K562 (cell line): ENCODE measurements at regions not wholly inside any gene's neighbourhood (a gene's known extent, or its start where the extent isn't known, plus 50 kb on each side); places are given as distances from the start of the nearest gene placed in this dataset.

Experiments
- ATAC-seq: fragments of 200-7000 bp; cut with Tn5 transposase; 3 replicates; pipeline ENCODE4 v1.9.1; 2020; ENCODE audit warnings: moderate library complexity
- BruUV-seq: library from RNA; stranded (reverse); fragments of 400-500 nt; replicated peaks from 2 replicates; lab custom pipeline; 2021; lab: Mats Ljungman, UMichigan
- CTCF ChIA-PET: fragments of 300-600 bp; formaldehyde crosslinking; extraction: SDS; loops from one replicate; lab custom pipeline; 2021; ENCODE audit warnings: low intra/inter-chr PET ratio; lab: Yijun Ruan, JAX
- POLR2A ChIA-PET: fragments of 300-600, 350-650 bp; sonication (Branson Sonifier 250); formaldehyde crosslinking; extraction: SDS; loops from one replicate; lab custom pipeline; 2021; ENCODE audit warnings: antibody characterized with exemption, inconsistent platforms; lab: Yijun Ruan, JAX
- DNase-seq, 4 experiments: peaks; one replicate each; pipeline versions ENCODE4 v3.0.0 to v3.0.0-alpha.2; 2011 to 2018; ENCODE audit warnings: low spot score in 3 of 4, mixed read lengths in 3 of 4; ENCODE audit errors: extremely low read depth in 1 of 4
- FAIRE-seq: peaks from 2 replicates; lab custom pipeline; 2011; peaks lifted over from hg19 to GRCh38; lab: Jason Lieb, UNC
- H2AFZ ChIP-seq: 2 replicates; pipeline ENCODE4 v1.6.0; 2011; ENCODE audit warnings: low read depth, low read length, control low read depth, inconsistent platforms
- H3K27ac ChIP-seq: fragments of 200-600 bp; 3 replicates; pipeline ENCODE4 v1.8.0; 2011; ENCODE audit warnings: low read depth, mild to moderate bottlenecking, control low read depth, inconsistent platforms, low read length, moderate library complexity, mixed read lengths; ENCODE audit errors: extremely low read depth
- H3K27me3 ChIP-seq, 2 experiments: fragments of 300-600 bp in 1 of 2; 2 replicates in 1 of 2; 3 replicates in 1 of 2; pipeline versions ENCODE4 v1.6.0 to v1.8.0; 2011; ENCODE audit warnings: inconsistent platforms in 2 of 2, low read length in 2 of 2, mild to moderate bottlenecking in 1 of 2, mixed read lengths in 1 of 2, moderate library complexity in 1 of 2; ENCODE audit not compliant: control insufficient read depth in 2 of 2, insufficient read depth in 2 of 2
- H3K36me3 ChIP-seq: fragments of 300-600 bp; 3 replicates; pipeline ENCODE4 v1.8.0; 2011; ENCODE audit warnings: mild to moderate bottlenecking, low read length, inconsistent platforms; ENCODE audit not compliant: control insufficient read depth, insufficient read depth
- H3K4me1 ChIP-seq, 2 experiments: fragments of 200-600 bp in 1 of 2; replicated peaks in 1 of 2; 2 replicates in 1 of 2; 3 replicates in 1 of 2; pipeline versions ENCODE4 v1.5.1 to v1.8.0; 2011; ENCODE audit warnings: inconsistent platforms in 2 of 2, low read length in 2 of 2, mild to moderate bottlenecking in 1 of 2, mixed read lengths in 1 of 2, moderate library complexity in 1 of 2; ENCODE audit not compliant: control insufficient read depth in 2 of 2, insufficient read depth in 2 of 2
- H3K4me2 ChIP-seq: 2 replicates; pipeline ENCODE4 v1.6.1; 2011; ENCODE audit warnings: low read length, control low read depth, inconsistent platforms, mixed read lengths; ENCODE audit not compliant: insufficient read depth
- H3K4me3 ChIP-seq: fragments of 200-600 bp; sonication (generic), shearing (Covaris generic); 2 replicates; pipeline ENCODE4 v1.5.1; 2016; ENCODE audit warnings: control low read depth, inconsistent platforms
- H3K79me2 ChIP-seq: fragments of 200-600 bp; 3 replicates; pipeline ENCODE4 v1.8.0; 2011; ENCODE audit warnings: low read length, inconsistent platforms; ENCODE audit not compliant: control insufficient read depth, insufficient read depth
- H3K9ac ChIP-seq, 2 experiments: 2 replicates each; pipeline versions ENCODE4 v1.6.0 to v1.6.1; 2011; ENCODE audit warnings: low read depth in 2 of 2, low read length in 2 of 2, control low read depth in 1 of 2, inconsistent platforms in 1 of 2, mild to moderate bottlenecking in 1 of 2, mixed read lengths in 1 of 2; ENCODE audit not compliant: insufficient read depth in 1 of 2
- H3K9me1 ChIP-seq: one replicate; pipeline ENCODE4 v1.6.0; 2011; ENCODE audit warnings: inconsistent platforms, mild to moderate bottlenecking, low read length, moderate library complexity; ENCODE audit not compliant: control insufficient read depth, insufficient read depth
- H3K9me3 ChIP-seq: replicated peaks from 2 replicates; pipeline ENCODE4 v1.5.1; 2011; ENCODE audit warnings: low read depth, low read length, inconsistent platforms; ENCODE audit not compliant: control insufficient read depth, insufficient read depth
- H4K20me1 ChIP-seq: replicated peaks from 2 replicates; pipeline ENCODE4 v1.6.1; 2011; ENCODE audit warnings: low read length, inconsistent platforms, mixed read lengths; ENCODE audit not compliant: control insufficient read depth, insufficient read depth
- AFF4 ChIP-seq: sonication (generic); formaldehyde crosslinking; IDR thresholded peaks from 2 replicates; pipeline ENCODE4 v1.8.0; 2023; ENCODE audit warnings: mild to moderate bottlenecking, missing genetic modification reagents
- CXXC5 ChIP-seq: fragments of 250-450 bp; sonication (Bioruptor Pico); IDR thresholded peaks from 2 replicates; pipeline ENCODE4 v1.8.0; 2022; ENCODE audit warnings: inconsistent platforms, mild to moderate bottlenecking, moderate library complexity
- EP300 ChIP-seq: IDR thresholded peaks from 2 replicates; pipeline ENCODE4 v1.6.1; 2012; ENCODE audit warnings: low read length, improper control_type of control experiment
- ETV1 ChIP-seq: fragments of 450-650 bp; conservative IDR thresholded peaks from 2 replicates; pipeline ENCODE4 v1.6.1; 2016; ENCODE audit warnings: missing genetic modification characterization, control low read depth, low read depth, missing compliant biosample characterization
- HNRNPLL ChIP-seq: fragments of 200-400 bp; formaldehyde crosslinking; IDR thresholded peaks from 2 replicates; pipeline ENCODE4 v1.6.1; 2017; ENCODE audit warnings: low read length, low read depth, mild to moderate bottlenecking; ENCODE audit not compliant: poor library complexity, severe bottlenecking
- JUND ChIP-seq, 2 experiments: IDR thresholded peaks; 2 replicates in 1 of 2; 3 replicates in 1 of 2; pipeline ENCODE4 v1.6.1; 2011; ENCODE audit warnings: borderline replicate concordance in 2 of 2, low read depth in 2 of 2, low read length in 2 of 2, improper control_type of control experiment in 1 of 2, missing biosample characterization in 1 of 2, missing genetic modification characterization in 1 of 2, missing genetic modification reagents in 1 of 2
- KDM1A ChIP-seq, 2 experiments: fragments of 450-650 bp; IDR thresholded peaks; 2 replicates each; pipeline ENCODE4 v1.6.1; 2016; ENCODE audit warnings: mild to moderate bottlenecking in 2 of 2
- MBD2 ChIP-seq: sonication (generic); IDR thresholded peaks from 2 replicates; pipeline ENCODE4 v1.6.1; 2016; ENCODE audit warnings: low read depth, borderline replicate concordance
- NCOA6 ChIP-seq: fragments of 450-650 bp; IDR thresholded peaks from 2 replicates; pipeline ENCODE4 v1.6.1; 2017; ENCODE audit warnings: mild to moderate bottlenecking
- RBBP5 ChIP-seq: fragments of 200-600 bp; sonication (generic); IDR thresholded peaks from 2 replicates; pipeline ENCODE4 v1.6.1; 2012; ENCODE audit warnings: borderline replicate concordance, mild to moderate bottlenecking, low read length, control low read depth, inconsistent platforms; ENCODE audit not compliant: insufficient read depth, poor library complexity, severe bottlenecking
- SNAPC5 ChIP-seq: fragments of 250-450 bp; sonication (Bioruptor Pico); IDR thresholded peaks from 2 replicates; pipeline ENCODE4 v1.8.0; 2021; ENCODE audit warnings: moderate library complexity, mild to moderate bottlenecking, inconsistent platforms
- TBP ChIP-seq: optimal IDR thresholded peaks from 2 replicates; pipeline ENCODE3; 2011; ENCODE audit warnings: low read depth, low read length, improper control_type of control experiment
- XRCC4 ChIP-seq: IDR thresholded peaks from one replicate; pipeline ENCODE4 v1.6.1; 2011; ENCODE audit not compliant: insufficient read depth, insufficient read length; ENCODE audit errors: extremely low read depth
- ZNF239 ChIP-seq: fragments of 250-450 bp; sonication (Bioruptor Pico); IDR thresholded peaks from 2 replicates; pipeline ENCODE4 v1.4.0; 2020; ENCODE audit warnings: mild to moderate bottlenecking
- WGBS: fragments of 100-300 bp; shearing (Covaris generic); methylation state at CpG from one replicate; pipeline ENCODE4 v1.1.6; 2016; ENCODE audit warnings: low coverage, mixed read lengths; ENCODE audit not compliant: insufficient coverage; ENCODE audit errors: missing lambda C conversion rate; 5-methylcytosine and 5-hydroxymethylcytosine counted together
- in situ Hi-C: fragments of 300-500 bp; cut with MboI; formaldehyde crosslinking; loops from 4 replicates; pipeline ENCODE4 v1.15.0; 2018; ENCODE audit warnings: inconsistent platforms, mixed read lengths
- intact Hi-C: fragments of 100-400 bp; cut with micrococcal nuclease; formaldehyde crosslinking; loops from 2 replicates; pipeline ENCODE4 v1.14.2; 2022
- TF ChIP-seq, protein P1 (sequence below): fragments of 250-450 bp; sonication (Bioruptor Pico); IDR thresholded peaks from 2 replicates; pipeline ENCODE4 v1.5.0; 2020; ENCODE audit warnings: mild to moderate bottlenecking, borderline replicate concordance
- TF ChIP-seq, protein P2 (sequence below): fragments of 450-650 bp; IDR thresholded peaks from 2 replicates; pipeline ENCODE4 v1.6.1; 2014; ENCODE audit warnings: low read depth, mild to moderate bottlenecking, moderate library complexity, borderline replicate concordance

DNA sequence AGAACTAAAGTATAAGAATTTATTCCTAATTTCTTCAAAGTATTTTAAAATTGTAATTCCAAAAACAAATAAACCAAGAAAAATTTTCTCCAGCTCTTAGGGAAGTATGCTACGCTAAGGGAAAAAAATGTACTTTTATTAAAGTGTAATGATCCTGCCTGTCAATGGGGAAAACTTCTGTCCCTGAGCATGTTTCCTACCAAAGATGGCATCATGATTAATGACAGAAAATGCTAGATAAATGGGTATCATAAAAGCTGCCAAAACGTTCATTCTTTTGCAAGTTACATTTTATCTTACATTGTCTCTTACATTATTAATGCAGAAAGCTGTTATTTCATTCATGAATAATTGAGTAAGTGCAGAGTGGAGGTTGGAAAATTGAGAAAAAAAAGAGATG lies 443.4 kb downstream of the TECRL start:
- no peak for ATAC-seq
- Histone ChIP-seq H3K9me3 (0 out of 2 replicates have a peak, but pooled peaks cover 3% of the 10 kb centered on the region), H3K27me3 (no peaks in the 10 kb centered on the region), H3K9ac (no peak overlapping the region), H3K36me3 (no peaks in the 10 kb centered on the region), H3K4me3 (no peak overlapping the region), H4K20me1 (no peaks in the 10 kb centered on the region), H3K79me2 (no peaks in the 10 kb centered on the region), H3K9me1 (no peaks in the 10 kb centered on the region), H3K27ac (no peak overlapping the region), H3K4me2 (no peak overlapping the region), H2AFZ (no peak overlapping the region), H3K4me1 (no peaks in the 10 kb centered on the region)
- FAIRE-seq, result no peak
- intact Hi-C loops, result no loop called here
- BruUV-seq, result no TSS peak
- no peak for DNase-seq
- WGBS, result 4% methylated on average over 2 of the region's 2 CpGs
- in situ Hi-C loops, result no loop called here
- CTCF ChIA-PET, result no interaction called here
- POLR2A ChIA-PET, result no interaction called here
- TF ChIP-seq AFF4 (CRISPR knock-in tag), result no peak
- TF ChIP-seq ZNF239 (CRISPR knock-in tag), result no peak
- no peak for TF ChIP-seq CXXC5 (CRISPR knock-in tag)
- TF ChIP-seq ETV1 (tag), result no peak
- TF ChIP-seq JUND (IDR thresholded peaks at IDR 0.05; ENCODE audit: borderline replicate concordance, low read depth, low read length), result no peak
- no peak for TF ChIP-seq JUND (tag; IDR thresholded peaks at IDR 0.05; ENCODE audit: borderline replicate concordance, low read depth, low read length)
- TF ChIP-seq EP300, result no peak
- TF ChIP-seq, protein P1, sequence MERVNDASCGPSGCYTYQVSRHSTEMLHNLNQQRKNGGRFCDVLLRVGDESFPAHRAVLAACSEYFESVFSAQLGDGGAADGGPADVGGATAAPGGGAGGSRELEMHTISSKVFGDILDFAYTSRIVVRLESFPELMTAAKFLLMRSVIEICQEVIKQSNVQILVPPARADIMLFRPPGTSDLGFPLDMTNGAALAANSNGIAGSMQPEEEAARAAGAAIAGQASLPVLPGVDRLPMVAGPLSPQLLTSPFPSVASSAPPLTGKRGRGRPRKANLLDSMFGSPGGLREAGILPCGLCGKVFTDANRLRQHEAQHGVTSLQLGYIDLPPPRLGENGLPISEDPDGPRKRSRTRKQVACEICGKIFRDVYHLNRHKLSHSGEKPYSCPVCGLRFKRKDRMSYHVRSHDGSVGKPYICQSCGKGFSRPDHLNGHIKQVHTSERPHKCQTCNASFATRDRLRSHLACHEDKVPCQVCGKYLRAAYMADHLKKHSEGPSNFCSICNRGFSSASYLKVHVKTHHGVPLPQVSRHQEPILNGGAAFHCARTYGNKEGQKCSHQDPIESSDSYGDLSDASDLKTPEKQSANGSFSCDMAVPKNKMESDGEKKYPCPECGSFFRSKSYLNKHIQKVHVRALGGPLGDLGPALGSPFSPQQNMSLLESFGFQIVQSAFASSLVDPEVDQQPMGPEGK (CRISPR knock-in tag), result no peak
- no peak for TF ChIP-seq KDM1A (IDR thresholded peaks at IDR 0.05)
- TF ChIP-seq XRCC4, result no peak
- no peak for TF ChIP-seq SNAPC5
- TF ChIP-seq TBP, result no peak
- TF ChIP-seq NCOA6, result no peak
- TF ChIP-seq RBBP5, result no peak
- no peak for TF ChIP-seq MBD2
- TF ChIP-seq, protein P2, sequence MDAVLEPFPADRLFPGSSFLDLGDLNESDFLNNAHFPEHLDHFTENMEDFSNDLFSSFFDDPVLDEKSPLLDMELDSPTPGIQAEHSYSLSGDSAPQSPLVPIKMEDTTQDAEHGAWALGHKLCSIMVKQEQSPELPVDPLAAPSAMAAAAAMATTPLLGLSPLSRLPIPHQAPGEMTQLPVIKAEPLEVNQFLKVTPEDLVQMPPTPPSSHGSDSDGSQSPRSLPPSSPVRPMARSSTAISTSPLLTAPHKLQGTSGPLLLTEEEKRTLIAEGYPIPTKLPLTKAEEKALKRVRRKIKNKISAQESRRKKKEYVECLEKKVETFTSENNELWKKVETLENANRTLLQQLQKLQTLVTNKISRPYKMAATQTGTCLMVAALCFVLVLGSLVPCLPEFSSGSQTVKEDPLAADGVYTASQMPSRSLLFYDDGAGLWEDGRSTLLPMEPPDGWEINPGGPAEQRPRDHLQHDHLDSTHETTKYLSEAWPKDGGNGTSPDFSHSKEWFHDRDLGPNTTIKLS, result no peak
- TF ChIP-seq HNRNPLL, result no peak
